PC-3 (cell line): ENCODE measurements at regions not wholly inside any gene's neighbourhood (a gene's known extent, or its start where the extent isn't known, plus 50 kb on each side); places are given as distances from the start of the nearest gene placed in this dataset.

Experiments
- ATAC-seq: fragments of 200-7000 bp; cut with Tn5 transposase; 2 replicates; pipeline ENCODE4 v1.9.1; 2020; ENCODE audit warnings: mild to moderate bottlenecking, moderate library complexity
- BruUV-seq: library from RNA; stranded (reverse); fragments of 400-500 nt; replicated peaks from 2 replicates; lab custom pipeline; 2021; lab: Mats Ljungman, UMichigan
- CTCF ChIA-PET: fragments of 300-600 bp; sonication (Branson Sonifier 250); formaldehyde crosslinking; loops from one replicate; lab custom pipeline; 2022; ENCODE audit warnings: antibody characterized with exemption; lab: Charles Lee
- POLR2A ChIA-PET: fragments of 300-600 bp; sonication (Branson Sonifier 250); formaldehyde crosslinking; loops from one replicate; lab custom pipeline; 2022; ENCODE audit warnings: antibody characterized with exemption; ENCODE audit not compliant: unreplicated experiment; lab: Charles Lee
- DNase-seq: peaks from one replicate; pipeline ENCODE4 v3.0.0-alpha.2; 2015
- H2AFZ ChIP-seq: fragments of 300-600 bp; sonication (generic); 2 replicates; pipeline ENCODE4 v1.6.0; 2016; ENCODE audit warnings: antibody characterized with exemption, low read length
- H3F3A ChIP-seq: fragments of 300-600 bp; sonication (generic); one replicate; pipeline ENCODE4 v1.6.0; 2017; ENCODE audit warnings: antibody characterized with exemption, low read length, control low read depth, mild to moderate bottlenecking; ENCODE audit not compliant: unreplicated experiment
- H3K27ac ChIP-seq: fragments of 300-600 bp; sonication (generic); 2 replicates; pipeline ENCODE4 v1.5.1; 2016; ENCODE audit warnings: mild to moderate bottlenecking, low read length
- H3K27me3 ChIP-seq: fragments of 300-600 bp; sonication (generic); 2 replicates; pipeline ENCODE4 v1.6.1; 2016; ENCODE audit warnings: low read length, mixed read lengths
- H3K36me3 ChIP-seq: fragments of 300-600 bp; sonication (generic); 2 replicates; pipeline ENCODE4 v1.6.1; 2016; ENCODE audit warnings: low read depth, mixed run types, low read length, mixed read lengths
- H3K4me1 ChIP-seq: fragments of 300-600 bp; sonication (generic); 2 replicates; pipeline ENCODE4 v1.5.1; 2016; ENCODE audit warnings: low read length; ENCODE audit not compliant: insufficient read depth
- H3K4me2 ChIP-seq: fragments of 300-600 bp; sonication (generic); 2 replicates; pipeline ENCODE4 v1.6.0; 2016; ENCODE audit warnings: low read length
- H3K4me3 ChIP-seq: fragments of 300-600 bp; sonication (generic); 2 replicates; pipeline ENCODE4 v1.5.1; 2016; ENCODE audit warnings: mild to moderate bottlenecking, low read length, mixed read lengths
- H3K79me2 ChIP-seq: fragments of 300-600 bp; sonication (generic); 2 replicates; pipeline ENCODE4 v1.6.1; 2017; ENCODE audit warnings: low read length, mixed read lengths
- H3K9ac ChIP-seq: fragments of 300-600 bp; sonication (generic); 2 replicates; pipeline ENCODE4 v1.6.0; 2016; ENCODE audit warnings: mild to moderate bottlenecking, low read length
- H3K9me2 ChIP-seq: fragments of 300-600 bp; sonication (generic); replicated peaks from 2 replicates; pipeline ENCODE4 v1.6.1; 2016; ENCODE audit warnings: mixed run types, low read length, mixed read lengths
- H3K9me3 ChIP-seq: fragments of 300-600 bp; sonication (generic); 2 replicates; pipeline ENCODE4 v1.6.1; 2016; ENCODE audit warnings: low read length, mixed read lengths
- H4K20me1 ChIP-seq: fragments of 300-600 bp; sonication (generic); 2 replicates; pipeline ENCODE4 v1.6.1; 2016; ENCODE audit warnings: low read length, mixed read lengths
- CTCF ChIP-seq: fragments of 300-600 bp; sonication (generic); conservative IDR thresholded peaks from 2 replicates; pipeline ENCODE4 v1.5.1; 2017; ENCODE audit warnings: antibody characterized with exemption, low read depth, mild to moderate bottlenecking, low read length
- EZH2 ChIP-seq: fragments of 300-600 bp; sonication (generic); IDR thresholded peaks from one replicate; pipeline ENCODE4 v1.6.1; 2017; ENCODE audit warnings: antibody characterized with exemption, mild to moderate bottlenecking, low read length; ENCODE audit not compliant: unreplicated experiment
- EZH2phosphoT487 ChIP-seq: fragments of 300-600 bp; sonication (generic); IDR thresholded peaks from 2 replicates; pipeline ENCODE4 v1.6.1; 2018; ENCODE audit warnings: mild to moderate bottlenecking, antibody characterized with exemption, low read length, borderline replicate concordance
- intact Hi-C: fragments of 100-400 bp; cut with micrococcal nuclease; formaldehyde crosslinking; loops from 2 replicates; pipeline ENCODE4 v1.9.0; 2023

GRCh38 chr2:13121096-13121495, 404.4 kb downstream of the TRIB2 start:
- Histone ChIP-seq H3K4me2 (no peak overlapping the region), H4K20me1 (no peaks in the 10 kb centered on the region), H3K27me3 (peaks cover 55% of the 10 kb centered on the region), H3K4me3 (no peak overlapping the region), H3K9me2 (no peaks in the 10 kb centered on the region), H3K27ac (no peak overlapping the region), H3K36me3 (no peaks in the 10 kb centered on the region), H3F3A (no peaks in the 10 kb centered on the region), H3K79me2 (no peaks in the 10 kb centered on the region), H3K9me3 (no peaks in the 10 kb centered on the region), H2AFZ (no peak overlapping the region), H3K9ac (no peak overlapping the region), H3K4me1 (no peaks in the 10 kb centered on the region)
- TF ChIP-seq EZH2phosphoT487: no peak
- no peak for TF ChIP-seq EZH2
- no peak for TF ChIP-seq CTCF
- ChIA-PET POLR2A (no interaction called here), CTCF (no interaction called here)
- BruUV-seq: no TSS peak
- intact Hi-C loops: no loop called here
- DNase-seq (no peak), ATAC-seq (no peak)

- Histone ChIP-seq H3K27ac (no peak overlapping the region), H3K4me1 (no peaks in the 10 kb centered on the region), H3K36me3 (no peaks in the 10 kb centered on the region), H3F3A (no peaks in the 10 kb centered on the region), H4K20me1 (no peaks in the 10 kb centered on the region), H3K9me2 (no peaks in the 10 kb centered on the region), H3K4me2 (no peak overlapping the region), H3K79me2 (no peaks in the 10 kb centered on the region), H2AFZ (no peak overlapping the region), H3K4me3 (no peak overlapping the region), H3K27me3 (peaks cover 30% of the 10 kb centered on the region), H3K9me3 (no peaks in the 10 kb centered on the region), H3K9ac (no peak overlapping the region)
- no peak for TF ChIP-seq EZH2
- intact Hi-C loops: no loop called here
- ChIA-PET POLR2A (no interaction called here), CTCF (no interaction called here)
- ATAC-seq: no peak
- DNase-seq: no peak
- no TSS peak for BruUV-seq
Measured at GRCh38 chr2:13128139-13128538, 411.4 kb downstream of the TRIB2 start.

GRCh38 chr2:13135369-13135768, 418.6 kb downstream of the TRIB2 start:
- H3K36me3 ChIP-seq: no peaks in the 10 kb centered on the region
- H2AFZ ChIP-seq: no peak overlapping the region
- no peak for TF ChIP-seq CTCF
- no peak for TF ChIP-seq EZH2phosphoT487
- no peak for TF ChIP-seq EZH2
- no peaks in the 10 kb centered on the region for H3K9me2 ChIP-seq
- ChIA-PET CTCF (interaction anchor here (0.8 kb wide), 1 partner anchor 76 kb away, joined by 5 read pairs; no protein-coding TSS in a partner anchor), POLR2A (no interaction called here)
- no peak overlapping the region for H3K27ac ChIP-seq
- H3K4me2 ChIP-seq: no peak overlapping the region
- H3K9me3 ChIP-seq: no peaks in the 10 kb centered on the region
- no peaks in the 10 kb centered on the region for H3K27me3 ChIP-seq
- DNase-seq (no peak), ATAC-seq (no peak)
- intact Hi-C loops: no loop called here
- no peaks in the 10 kb centered on the region for H3K4me1 ChIP-seq
- BruUV-seq: no TSS peak
- no peak overlapping the region for H3K4me3 ChIP-seq
- H4K20me1 ChIP-seq: no peaks in the 10 kb centered on the region
- H3K9ac ChIP-seq: no peak overlapping the region
- no peaks in the 10 kb centered on the region for H3F3A ChIP-seq
- no peaks in the 10 kb centered on the region for H3K79me2 ChIP-seq
